Rectal smooth muscle tissue (tissue), 1 donor: ENCODE measurements at regions not wholly inside any gene's neighbourhood (a gene's known extent, or its start where the extent isn't known, plus 50 kb on each side); places are given as distances from the start of the nearest gene placed in this dataset.

Experiments used
- H3K27ac ChIP-seq: one replicate; pipeline ENCODE4 v1.7.0; 2013; ENCODE audit warnings: low read depth, low read length, inconsistent platforms
- H3K27me3 ChIP-seq: one replicate; pipeline ENCODE4 v1.7.0; 2013; ENCODE audit warnings: low read length; ENCODE audit not compliant: control insufficient read depth, insufficient read depth
- H3K36me3 ChIP-seq: one replicate; pipeline ENCODE4 v1.7.0; 2013; ENCODE audit warnings: low read length; ENCODE audit not compliant: control insufficient read depth, insufficient read depth
- H3K4me1 ChIP-seq: one replicate; pipeline ENCODE4 v1.7.0; 2013; ENCODE audit warnings: low read length; ENCODE audit not compliant: control insufficient read depth, insufficient read depth
- H3K4me3 ChIP-seq: one replicate; pipeline ENCODE4 v1.7.0; 2013; ENCODE audit warnings: low read length
- H3K9ac ChIP-seq: one replicate; pipeline ENCODE4 v1.7.0; 2013; ENCODE audit warnings: low read length

- Histone ChIP-seq H3K27me3 (no peaks in the 10 kb centered on the region), H3K4me1 (peaks cover 9% of the 10 kb centered on the region), H3K36me3 (no peaks in the 10 kb centered on the region), H3K9ac (no peak overlapping the region), H3K27ac (no peak overlapping the region), H3K4me3 (no peak overlapping the region)
These were observed 439.1 kb downstream of the SHQ1 start for GRCh38 chr3:72408983-72409779.

- no peaks in the 10 kb centered on the region for H3K27me3 ChIP-seq
- no peak overlapping the region for H3K9ac ChIP-seq
- H3K27ac ChIP-seq, result no peak overlapping the region
- no peak overlapping the region for H3K4me3 ChIP-seq
- peaks cover 12% of the 10 kb centered on the region for H3K4me1 ChIP-seq
- H3K36me3 ChIP-seq, result no peaks in the 10 kb centered on the region
These were observed 440.5 kb downstream of the SHQ1 start for GRCh38 chr3:72407766-72408165.

- H3K4me1 ChIP-seq, result peaks cover 3% of the 10 kb centered on the region
- H3K27ac ChIP-seq, result no peak overlapping the region
- H3K27me3 ChIP-seq, result no peaks in the 10 kb centered on the region
- H3K9ac ChIP-seq, result no peak overlapping the region
- no peak overlapping the region for H3K4me3 ChIP-seq
- no peaks in the 10 kb centered on the region for H3K36me3 ChIP-seq
These were observed 442.2 kb downstream of the SHQ1 start for GRCh38 chr3:72405943-72406566.

- Histone ChIP-seq H3K27me3 (no peaks in the 10 kb centered on the region), H3K36me3 (no peaks in the 10 kb centered on the region), H3K27ac (no peak overlapping the region), H3K9ac (no peak overlapping the region), H3K4me3 (no peak overlapping the region), H3K4me1 (peaks cover 3% of the 10 kb centered on the region)
These were observed 447.2 kb downstream of the SHQ1 start for GRCh38 chr3:72401005-72401545.

- H3K36me3 ChIP-seq, result no peaks in the 10 kb centered on the region
- peaks cover 3% of the 10 kb centered on the region for H3K4me1 ChIP-seq
- no peak overlapping the region for H3K9ac ChIP-seq
- H3K4me3 ChIP-seq, result no peak overlapping the region
- no peak overlapping the region for H3K27ac ChIP-seq
- H3K27me3 ChIP-seq, result no peaks in the 10 kb centered on the region
These were observed 449.5 kb downstream of the SHQ1 start for GRCh38 chr3:72398781-72399180.

GRCh38 chr3:72397586-72397985, 450.7 kb downstream of the SHQ1 start:
- H3K4me3 ChIP-seq, result no peak overlapping the region
- H3K36me3 ChIP-seq, result no peaks in the 10 kb centered on the region
- H3K4me1 ChIP-seq, result no peaks in the 10 kb centered on the region
- H3K9ac ChIP-seq, result no peak overlapping the region
- no peaks in the 10 kb centered on the region for H3K27me3 ChIP-seq
- no peak overlapping the region for H3K27ac ChIP-seq

- Histone ChIP-seq H3K27me3 (no peaks in the 10 kb centered on the region), H3K27ac (no peak overlapping the region), H3K4me3 (no peak overlapping the region), H3K36me3 (no peaks in the 10 kb centered on the region), H3K4me1 (no peaks in the 10 kb centered on the region), H3K9ac (no peak overlapping the region)
These were observed 451.3 kb downstream of the SHQ1 start for GRCh38 chr3:72396899-72397298.

- Histone ChIP-seq H3K4me1 (peaks cover 2% of the 10 kb centered on the region), H3K27ac (no peak overlapping the region), H3K27me3 (no peaks in the 10 kb centered on the region), H3K9ac (no peak overlapping the region), H3K36me3 (no peaks in the 10 kb centered on the region), H3K4me3 (no peak overlapping the region)
These were observed 452.4 kb downstream of the SHQ1 start for GRCh38 chr3:72395776-72396311.

- Histone ChIP-seq H3K4me1 (peaks cover 2% of the 10 kb centered on the region), H3K36me3 (no peaks in the 10 kb centered on the region)
These were observed 454.8 kb downstream of the SHQ1 start for GRCh38 chr3:72393455-72393854.

GRCh38 chr3:72391659-72392058, 456.6 kb downstream of the SHQ1 start:
- Histone ChIP-seq H3K4me1 (peaks cover 2% of the 10 kb centered on the region), H3K27ac (no peak overlapping the region), H3K36me3 (no peaks in the 10 kb centered on the region)

More at GRCh38 chr3:72393455-72393854, 454.8 kb downstream of the SHQ1 start:
- Histone ChIP-seq H3K27ac (no peak overlapping the region), H3K9ac (no peak overlapping the region), H3K27me3 (no peaks in the 10 kb centered on the region), H3K4me3 (no peak overlapping the region)

GRCh38 chr3:72390841-72391240, 457.4 kb downstream of the SHQ1 start:
- Histone ChIP-seq H3K4me3 (no peak overlapping the region), H3K27me3 (no peaks in the 10 kb centered on the region), H3K36me3 (no peaks in the 10 kb centered on the region), H3K27ac (no peak overlapping the region), H3K9ac (no peak overlapping the region), H3K4me1 (peaks cover 2% of the 10 kb centered on the region)

More at GRCh38 chr3:72391659-72392058, 456.6 kb downstream of the SHQ1 start:
- Histone ChIP-seq H3K9ac (no peak overlapping the region), H3K4me3 (no peak overlapping the region), H3K27me3 (no peaks in the 10 kb centered on the region)

- H3K4me1 ChIP-seq, result peaks cover 2% of the 10 kb centered on the region
- no peak overlapping the region for H3K4me3 ChIP-seq
- H3K36me3 ChIP-seq, result no peaks in the 10 kb centered on the region
- no peak overlapping the region for H3K27ac ChIP-seq
- no peak overlapping the region for H3K9ac ChIP-seq
- H3K27me3 ChIP-seq, result no peaks in the 10 kb centered on the region
These were observed 459.6 kb downstream of the SHQ1 start for GRCh38 chr3:72388644-72389043.
